Stimulated activated CD4-positive, alpha-beta T cell treated with anti-CD3 and anti-CD28 coated beads, Interleukin-4, amount 100 ng/mL, for 24 hours (primary cell): ENCODE measurements at regions not wholly inside any gene's neighbourhood (a gene's known extent, or its start where the extent isn't known, plus 50 kb on each side); places are given as distances from the start of the nearest gene placed in this dataset.
A peak's percentile ranks its signal among the peaks of the same experiment; 100 is the strongest.

Source experiments
- DNase-seq: peaks from one replicate; pipeline ENCODE4 v3.0.0-alpha.2; 2020

DNA sequence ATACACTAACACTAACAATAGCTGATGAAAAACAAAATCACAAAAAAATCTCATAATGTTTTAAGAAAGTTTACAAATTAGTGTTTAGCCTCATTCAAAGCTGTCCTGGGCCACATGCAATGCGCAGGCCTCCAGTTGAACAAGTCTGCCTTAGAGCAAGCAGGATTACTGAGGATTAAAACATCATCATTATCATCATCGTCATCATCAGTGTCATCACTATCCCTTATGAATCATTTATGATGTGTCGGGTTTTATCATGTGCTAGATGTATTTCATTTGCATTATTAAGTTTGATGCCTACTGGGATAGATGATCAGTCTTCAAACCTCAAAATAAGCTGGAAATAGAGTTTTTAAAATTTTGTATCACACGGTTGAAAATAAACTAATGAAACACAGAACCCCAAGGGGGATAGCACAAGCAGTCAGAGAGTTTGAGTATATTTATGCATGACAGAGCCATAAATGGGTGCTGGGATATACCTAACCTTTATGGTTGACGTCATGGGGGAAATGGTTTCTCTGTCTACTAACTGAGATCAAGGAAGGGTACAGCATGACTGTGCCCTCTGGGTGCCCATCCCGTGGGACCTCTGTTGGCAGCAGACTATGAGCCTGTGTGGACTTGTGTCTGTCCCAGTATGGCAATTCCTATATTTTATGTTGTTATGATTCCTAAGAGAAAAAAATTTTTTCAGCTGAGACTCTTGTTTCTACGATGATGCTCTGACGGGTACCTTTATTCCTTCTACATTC is 150.3 kb upstream of the ADRA1B start:
- DNase-seq: no peak

DNA sequence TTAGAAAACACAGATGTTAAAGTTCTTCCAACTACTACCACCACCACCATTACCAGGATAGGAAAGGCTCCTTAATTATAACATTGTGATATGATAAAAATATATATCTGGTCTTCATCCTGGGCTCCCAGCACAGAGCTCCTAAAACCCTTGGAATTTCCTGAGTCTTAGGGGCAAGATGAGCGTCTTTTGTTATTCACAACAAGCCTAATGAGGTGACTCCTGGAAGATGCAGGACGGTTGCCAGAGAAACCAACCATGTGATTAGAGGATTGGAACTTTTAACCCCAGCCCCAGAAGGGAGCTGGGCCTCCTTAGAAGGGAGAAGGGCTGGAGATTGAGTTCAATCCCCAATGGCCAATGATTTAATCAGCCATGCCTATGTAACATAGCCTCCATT is 148.0 kb upstream of the ADRA1B start:
- DNase-seq: no peak

DNA sequence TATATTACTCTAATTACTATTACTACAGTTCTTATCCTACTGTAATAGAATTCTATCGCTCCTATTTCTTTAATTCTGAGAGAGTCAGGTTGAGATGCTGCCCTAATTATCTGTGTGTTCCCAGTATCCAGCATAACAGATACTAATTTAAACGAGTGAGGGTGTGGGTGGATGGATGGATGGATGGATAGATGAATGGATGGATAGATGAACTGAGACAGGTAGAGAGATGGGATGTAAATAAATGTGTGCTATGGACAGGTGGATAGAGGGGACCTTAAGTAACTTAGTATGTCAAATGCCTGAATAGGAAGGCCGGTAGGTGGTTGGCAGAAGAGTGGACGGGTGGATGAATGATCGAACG is 143.6 kb upstream of the ADRA1B start:
- DNase-seq: no peak

DNA sequence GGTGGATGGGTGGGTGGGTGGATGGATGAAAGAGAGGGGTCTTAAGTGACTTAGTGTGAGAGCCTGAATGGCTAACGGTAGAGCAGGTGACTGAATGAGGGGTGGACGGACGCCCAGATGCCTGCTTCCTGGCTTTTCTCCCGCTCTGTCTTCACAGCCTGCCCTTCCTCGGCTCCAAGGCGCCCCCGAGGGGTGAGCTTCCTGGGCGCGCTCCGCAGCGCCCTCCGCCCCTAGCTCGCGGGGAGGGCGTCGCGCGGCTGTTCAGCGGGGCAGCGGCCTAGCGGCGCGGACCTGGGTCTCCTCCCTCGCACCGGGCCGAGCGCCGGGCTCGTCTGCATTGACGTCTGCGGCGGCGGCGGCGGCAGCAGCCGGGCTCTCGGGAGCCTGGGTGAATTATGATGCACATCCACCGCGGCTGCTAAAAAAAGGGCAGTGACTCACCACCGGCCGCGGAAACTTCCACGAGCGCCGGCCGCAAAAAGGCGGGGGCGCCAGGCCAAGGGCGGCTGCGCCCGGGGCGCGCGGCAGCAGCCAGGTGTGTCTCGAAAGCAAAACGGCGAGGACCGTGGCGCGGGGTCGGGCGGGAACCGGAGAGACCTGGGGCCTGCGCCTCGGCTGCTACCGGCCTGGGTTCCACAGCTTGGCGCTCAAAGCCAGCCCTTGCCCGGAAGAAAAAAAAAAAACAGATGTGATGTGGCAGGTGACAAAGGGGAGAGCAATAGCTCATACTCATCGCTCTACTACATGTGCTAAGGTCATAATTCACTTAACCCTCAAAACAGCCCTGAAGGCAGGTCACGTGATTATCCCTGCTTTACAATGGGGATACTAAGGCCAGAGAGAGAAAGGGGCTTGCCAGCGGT is 143.0 kb upstream of the ADRA1B start:
- DNase-seq: peak; percentile 84

DNA sequence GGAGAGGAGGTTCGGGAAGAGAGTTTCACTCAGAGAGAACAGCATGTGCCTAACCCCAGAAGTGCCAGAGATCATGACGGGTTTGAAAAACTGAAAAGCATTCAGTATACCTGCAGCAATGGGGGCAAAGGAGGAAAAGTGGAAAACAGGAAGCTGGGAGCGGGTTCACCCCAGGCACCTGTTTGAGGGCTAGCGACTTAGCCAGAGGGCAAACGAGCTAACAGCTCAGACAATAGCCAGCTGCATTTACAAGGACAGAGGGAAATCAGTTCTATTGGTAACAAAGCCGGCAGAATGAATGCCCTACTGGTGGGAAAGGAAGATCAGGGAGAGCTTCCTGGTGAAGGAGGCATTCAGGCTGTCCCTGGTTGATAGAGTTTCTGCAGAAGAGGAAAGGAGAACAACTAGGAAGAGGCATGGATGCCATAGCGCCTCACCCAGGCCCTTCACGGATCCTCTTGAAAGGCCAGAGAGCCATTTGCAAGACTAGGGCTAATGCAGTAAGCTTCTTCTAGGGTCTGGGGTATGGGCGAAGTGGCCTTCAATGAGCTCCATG is 141.7 kb upstream of the ADRA1B start:
- no peak for DNase-seq

DNA sequence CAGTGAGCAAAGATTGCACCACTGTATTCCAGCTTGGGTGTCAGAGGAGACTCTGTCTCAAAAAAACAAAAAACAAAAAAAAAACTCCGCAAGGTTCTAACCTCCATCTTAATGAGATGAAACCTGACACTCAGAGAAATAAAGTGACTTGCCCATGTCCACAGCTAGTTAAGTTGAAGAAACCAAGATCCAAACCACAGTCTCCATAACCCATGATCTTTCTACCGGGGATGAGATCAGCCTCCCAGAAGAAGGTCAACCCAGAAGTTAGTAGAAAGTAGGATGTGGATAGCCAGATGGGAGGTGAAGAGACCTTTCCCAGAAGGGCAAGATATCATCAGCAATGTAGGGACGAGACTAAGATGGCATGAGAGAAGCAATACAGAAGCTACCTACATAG is 140.4 kb upstream of the ADRA1B start:
- DNase-seq: no peak

DNA sequence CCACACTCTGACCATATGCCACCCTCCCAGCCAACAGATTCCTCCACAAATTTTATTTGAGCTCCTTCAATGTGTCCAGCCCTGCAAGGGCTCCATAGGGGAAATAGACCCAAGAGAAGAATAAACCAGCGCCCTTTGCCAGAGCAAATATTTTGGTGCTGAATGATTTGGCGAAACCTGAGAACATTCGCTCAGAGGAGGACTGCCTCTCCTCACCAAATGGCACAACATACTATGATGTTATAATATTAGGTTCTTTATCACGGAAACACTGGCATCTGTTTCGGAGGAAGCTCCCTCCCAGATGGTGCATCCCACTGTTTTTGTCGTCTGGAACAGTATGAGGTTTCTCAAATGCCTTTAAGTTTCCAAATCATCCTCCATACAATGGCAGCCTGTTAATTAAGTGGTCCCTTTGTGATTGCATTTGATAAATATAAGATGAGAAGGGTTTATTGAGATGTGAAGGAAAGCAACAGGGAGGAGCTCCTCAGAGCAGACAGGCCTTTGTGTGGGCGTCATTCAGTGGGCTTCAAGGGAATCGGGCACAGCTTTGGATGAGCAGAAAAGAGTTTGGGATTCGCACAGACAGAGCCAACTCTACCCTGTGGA is 139.1 kb upstream of the ADRA1B start:
- no peak for DNase-seq

DNA sequence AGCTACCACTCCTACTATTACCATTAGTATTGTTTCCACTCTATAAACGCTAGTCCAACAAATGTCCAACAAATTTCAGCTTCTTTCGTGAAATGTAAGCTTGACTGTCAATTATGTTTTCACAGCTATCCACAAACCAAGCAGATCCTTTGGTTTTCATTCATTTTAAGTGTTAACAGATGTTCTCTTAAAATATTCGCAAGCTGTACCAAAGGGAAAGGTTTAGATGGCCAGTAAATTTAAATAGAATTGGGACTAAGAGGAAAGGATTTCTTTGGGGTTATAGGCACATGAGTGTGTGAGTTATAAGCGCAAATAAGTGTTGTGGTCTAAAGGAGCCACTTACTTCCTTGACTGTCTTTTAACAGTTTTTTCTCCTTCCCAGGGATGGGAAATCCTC is 136.8 kb upstream of the ADRA1B start:
- no peak for DNase-seq

DNA sequence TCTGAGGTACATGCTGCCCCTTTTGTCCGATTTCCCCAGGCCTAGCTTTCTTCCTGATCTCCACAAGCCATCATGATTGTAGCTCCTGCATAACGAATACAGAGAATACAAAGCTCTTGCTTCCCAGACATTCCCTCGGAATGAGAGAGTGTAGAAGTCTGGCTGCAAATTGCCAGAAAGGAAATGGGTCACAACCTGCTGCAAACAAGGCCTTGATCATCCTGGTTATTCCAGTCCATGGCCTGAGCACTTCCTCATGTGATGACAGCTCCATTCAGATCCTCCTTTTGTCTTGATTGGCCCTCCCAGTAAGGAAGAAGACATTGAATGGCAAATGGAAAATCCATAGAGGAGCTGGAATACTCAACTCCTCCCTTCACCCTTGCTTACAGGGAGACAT is 136.0 kb upstream of the ADRA1B start:
- no peak for DNase-seq

DNA sequence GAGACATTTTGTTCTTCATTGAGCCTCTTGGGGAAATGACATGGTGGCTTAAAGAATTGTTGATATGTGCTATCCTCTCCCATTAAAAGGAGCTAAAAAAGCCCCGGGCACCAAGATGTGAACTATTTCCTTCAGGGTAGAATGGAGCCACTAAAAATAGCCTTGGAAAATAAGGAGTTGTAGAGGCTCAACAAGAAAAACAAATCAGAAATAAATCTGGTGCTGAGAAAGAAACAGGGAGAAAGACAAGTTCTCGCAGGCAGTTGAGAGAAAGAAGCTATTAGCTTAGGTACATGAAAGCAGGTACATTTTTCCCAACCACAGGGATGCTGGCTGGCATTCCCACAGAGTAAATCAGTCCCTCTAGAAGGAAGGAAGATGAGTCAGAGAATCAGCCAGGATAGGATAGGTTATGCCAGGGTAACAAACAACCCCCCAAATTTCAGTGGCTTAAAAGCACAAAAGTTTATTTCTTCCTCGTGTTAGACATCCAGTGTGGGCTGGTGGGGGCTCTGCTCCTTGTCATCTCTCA is 134.6 kb upstream of the ADRA1B start:
- no peak for DNase-seq

DNA sequence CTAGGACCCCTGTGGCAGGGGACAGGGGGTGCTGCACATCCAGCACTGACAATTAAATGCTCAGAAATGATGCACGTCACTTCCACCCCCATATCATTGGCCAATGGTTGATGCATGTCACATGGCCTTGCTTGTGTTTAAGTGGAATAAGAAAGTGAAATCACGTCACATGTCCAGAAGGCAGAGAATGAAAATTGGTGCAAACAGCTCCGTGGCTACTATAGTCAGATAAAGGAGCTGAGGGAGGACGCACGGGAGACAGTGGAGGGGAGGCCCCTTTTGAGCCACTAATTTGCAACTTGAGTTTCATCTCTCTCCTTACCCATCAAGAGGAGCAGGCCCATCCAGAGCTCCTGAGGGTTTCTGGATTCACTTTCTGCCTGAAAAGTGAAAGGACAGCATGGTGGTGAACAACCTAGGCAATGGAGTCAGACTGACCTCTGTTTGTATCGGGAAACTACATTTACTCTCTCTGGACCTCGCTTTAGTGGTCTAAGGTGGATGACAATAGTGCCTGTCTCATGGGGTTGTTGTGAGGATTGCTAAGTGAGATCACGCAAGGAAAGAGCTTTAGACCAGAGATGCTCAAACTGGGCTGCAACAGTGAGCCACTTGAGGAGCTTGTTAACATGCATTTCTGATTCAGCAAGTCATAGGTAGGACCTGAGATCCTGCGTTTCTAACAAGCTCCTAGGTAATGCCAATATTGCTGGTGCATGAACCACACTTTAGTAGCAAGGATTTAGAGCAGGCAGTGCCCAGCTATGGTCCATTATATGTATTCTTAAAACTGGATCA is 133.9 kb upstream of the ADRA1B start:
- DNase-seq: no peak

DNA sequence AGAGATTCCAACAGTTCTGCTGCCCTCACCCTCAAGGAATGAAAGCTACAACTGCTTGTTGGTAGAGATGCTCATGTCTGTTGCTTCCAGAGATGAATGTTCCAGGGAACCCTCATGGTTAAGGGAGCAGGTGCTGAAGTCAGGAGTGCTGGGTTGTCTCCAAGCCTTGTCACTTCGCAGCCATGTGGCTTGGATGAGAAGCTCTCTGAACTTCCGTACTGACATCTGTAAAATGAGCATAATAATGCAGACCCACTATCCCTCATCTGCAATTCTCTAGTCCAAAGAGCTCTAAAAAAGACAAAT is 133.3 kb upstream of the ADRA1B start:
- DNase-seq: no peak

DNA sequence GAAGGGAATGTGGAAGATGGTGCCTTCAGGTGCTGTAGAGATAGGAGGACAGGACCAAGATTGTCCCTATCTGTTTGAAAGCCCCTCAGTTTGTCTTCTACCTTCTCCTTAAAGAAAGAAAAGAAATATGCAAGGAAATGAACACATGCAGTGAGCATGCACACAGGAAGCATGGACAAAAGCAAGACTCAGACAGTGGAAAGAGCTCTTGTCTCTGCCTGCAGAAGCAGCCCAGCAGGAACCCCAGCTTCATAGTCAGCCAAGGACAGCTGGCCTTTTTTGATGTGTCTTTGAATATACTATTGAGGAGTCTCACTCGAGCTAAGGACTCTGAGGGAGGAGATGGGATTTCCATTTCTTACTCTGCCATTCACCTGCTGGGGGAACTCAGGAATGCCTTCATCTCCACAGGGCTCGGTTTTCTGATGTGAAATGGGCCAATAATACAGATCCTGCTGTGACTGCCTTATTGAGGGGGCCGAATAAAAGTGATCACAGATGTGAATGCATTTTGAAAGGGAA is 132.5 kb upstream of the ADRA1B start:
- DNase-seq: no peak

DNA sequence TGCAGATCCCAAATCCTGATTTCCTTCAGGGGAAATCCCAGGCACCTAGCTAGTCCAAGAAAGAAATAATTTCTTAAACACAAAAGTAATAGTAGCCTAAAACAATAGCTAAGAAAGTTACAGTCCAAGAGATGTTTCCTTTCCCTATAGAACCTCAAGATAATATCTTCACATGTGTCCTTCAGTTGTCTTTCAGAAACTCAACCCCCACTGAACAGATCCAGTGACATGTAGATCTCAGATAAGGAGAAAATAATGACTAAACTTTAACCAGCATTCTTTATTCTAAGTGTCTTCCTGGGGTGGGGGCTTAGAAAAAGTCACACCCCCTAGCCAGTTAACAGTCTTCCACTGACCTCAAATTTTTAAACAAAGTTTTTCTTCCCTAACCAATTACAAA is 131.3 kb upstream of the ADRA1B start:
- DNase-seq: no peak

DNA sequence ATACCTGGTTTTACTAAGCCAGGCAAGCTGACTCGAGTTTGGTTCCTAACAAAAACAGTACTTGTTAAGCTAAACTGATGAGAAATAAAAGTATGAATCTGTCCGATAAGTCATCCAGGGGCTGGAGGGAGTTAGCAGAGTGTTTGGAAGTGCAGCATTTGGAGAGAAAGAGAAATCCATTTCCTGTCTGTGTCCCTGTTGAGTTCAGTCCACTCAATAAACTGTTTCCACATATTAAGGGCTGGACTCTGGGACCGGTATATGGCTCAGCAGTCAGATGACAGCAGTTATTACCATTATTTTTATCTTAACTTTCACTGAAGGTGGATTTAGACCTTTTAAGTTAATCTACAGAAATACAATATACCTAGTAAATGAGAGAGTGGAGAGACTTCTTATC is 130.6 kb upstream of the ADRA1B start:
- DNase-seq: no peak

DNA sequence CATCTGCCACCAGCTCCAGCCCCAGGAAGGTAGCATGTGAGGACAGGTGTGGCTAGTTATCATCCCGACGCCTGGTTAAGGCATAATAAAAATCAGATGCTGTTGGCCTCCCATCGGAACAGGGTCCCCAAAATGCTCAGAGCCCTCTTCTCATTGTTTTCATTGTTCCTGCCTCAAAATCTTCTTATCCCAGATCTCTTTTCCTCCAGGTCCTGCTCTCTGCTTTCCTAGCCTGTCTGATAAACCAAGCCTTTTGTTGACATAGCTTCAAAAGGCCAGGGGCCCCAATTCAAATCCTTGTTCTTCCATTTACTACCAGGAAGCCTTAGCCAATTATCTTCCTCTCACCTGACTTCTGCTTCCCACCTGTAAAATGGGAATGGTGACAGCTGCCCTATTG is 130.1 kb upstream of the ADRA1B start:
- DNase-seq: no peak

DNA sequence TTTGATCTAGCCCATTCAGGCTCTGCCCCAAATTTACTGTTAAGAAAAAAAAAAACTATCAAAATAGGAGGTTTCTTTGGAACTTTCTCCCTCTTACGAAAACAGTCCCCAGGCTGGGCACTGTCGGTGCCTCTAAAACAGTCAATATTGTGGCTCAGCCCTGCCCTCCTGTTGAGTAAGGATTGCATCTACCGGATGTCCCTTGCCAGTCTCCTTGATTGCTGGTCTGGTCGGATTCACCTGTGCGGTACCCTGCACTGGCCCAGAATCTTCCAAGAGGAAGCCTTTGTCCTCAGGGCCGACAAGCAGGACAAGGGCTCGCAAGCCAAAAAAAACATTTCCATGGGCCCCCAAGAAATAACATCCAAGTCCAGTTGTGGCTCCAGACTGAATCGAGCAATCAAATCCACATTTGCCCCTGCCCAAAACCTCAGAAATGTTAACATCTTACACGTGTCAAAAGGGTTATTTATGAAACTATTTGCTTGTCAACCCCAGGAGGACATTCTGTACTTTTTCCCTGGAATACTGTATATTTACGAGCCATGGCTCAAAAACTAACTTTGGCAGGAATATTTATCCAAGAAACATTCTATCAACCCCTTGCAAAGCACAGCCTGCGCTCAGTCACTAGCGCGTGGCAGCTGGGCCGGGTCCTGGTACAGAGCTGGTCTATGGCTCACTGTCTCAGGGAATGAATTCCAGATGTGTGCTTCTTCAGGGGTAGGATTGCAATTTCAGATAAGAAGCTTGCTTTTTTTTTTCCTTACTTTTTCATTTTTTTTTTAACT is 129.2 kb upstream of the ADRA1B start:
- no peak for DNase-seq

DNA sequence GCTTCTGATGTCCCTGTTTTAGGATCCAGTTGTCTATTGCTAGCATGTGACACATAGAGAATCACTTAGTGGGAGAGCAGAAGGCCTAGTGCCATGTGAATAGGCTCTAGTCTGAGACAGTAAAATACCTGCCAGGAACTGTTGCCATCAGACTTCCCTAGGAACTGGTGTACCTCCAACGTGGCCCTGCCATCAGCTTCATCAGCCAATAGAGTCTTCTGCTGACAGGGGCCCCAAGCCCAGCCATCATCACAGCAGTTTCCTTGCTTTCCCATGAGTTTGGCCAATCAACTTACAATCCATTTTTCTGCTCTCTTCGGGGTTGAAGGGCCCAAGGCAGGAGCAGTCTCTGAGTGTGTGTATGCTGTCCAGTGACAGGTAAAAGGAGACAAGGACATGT is 128.4 kb upstream of the ADRA1B start:
- no peak for DNase-seq

DNA sequence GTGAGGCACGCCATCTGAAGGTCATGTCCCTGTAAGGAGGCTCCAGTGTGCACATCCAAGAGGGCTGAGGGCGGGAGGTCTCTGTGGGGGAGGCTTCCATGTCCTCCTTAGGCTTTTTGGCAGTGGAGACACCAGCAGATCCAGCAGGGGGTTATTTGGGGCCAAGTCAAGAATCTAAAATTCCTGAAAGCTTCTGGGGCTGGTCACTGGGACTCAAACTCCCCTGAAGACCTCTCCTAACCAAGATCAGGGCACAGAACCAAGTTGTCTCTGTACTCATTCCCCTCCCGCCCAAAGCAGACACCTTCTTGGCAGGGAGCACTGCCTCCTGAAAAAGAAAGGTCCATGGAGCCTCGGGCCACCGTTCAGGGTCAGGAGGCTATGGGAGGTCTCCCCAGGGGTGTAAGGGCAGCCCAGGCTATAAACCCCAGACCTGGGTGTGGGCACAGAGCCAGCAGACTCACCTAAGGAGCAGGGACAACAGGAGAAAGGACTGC is 127.4 kb upstream of the ADRA1B start:
- no peak for DNase-seq

DNA sequence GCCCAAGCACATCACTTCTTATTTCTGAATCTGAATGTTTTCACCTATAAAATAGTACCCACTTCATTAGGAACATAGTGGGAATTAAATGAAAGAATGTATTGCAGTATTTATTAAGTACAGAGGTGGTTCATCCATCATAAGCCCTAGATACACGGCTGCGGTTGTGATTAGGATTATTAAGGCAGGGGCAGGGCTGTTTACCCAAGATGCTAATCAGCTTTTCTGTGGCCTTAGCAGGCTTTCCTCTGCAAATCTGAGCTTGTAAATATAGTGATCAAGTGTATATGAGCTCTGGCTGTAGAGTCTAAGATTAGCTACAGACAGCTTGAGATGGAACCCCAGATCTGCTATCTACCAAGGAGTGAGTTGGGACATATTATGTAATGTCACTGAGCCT is 124.1 kb upstream of the ADRA1B start:
- DNase-seq: no peak

DNA sequence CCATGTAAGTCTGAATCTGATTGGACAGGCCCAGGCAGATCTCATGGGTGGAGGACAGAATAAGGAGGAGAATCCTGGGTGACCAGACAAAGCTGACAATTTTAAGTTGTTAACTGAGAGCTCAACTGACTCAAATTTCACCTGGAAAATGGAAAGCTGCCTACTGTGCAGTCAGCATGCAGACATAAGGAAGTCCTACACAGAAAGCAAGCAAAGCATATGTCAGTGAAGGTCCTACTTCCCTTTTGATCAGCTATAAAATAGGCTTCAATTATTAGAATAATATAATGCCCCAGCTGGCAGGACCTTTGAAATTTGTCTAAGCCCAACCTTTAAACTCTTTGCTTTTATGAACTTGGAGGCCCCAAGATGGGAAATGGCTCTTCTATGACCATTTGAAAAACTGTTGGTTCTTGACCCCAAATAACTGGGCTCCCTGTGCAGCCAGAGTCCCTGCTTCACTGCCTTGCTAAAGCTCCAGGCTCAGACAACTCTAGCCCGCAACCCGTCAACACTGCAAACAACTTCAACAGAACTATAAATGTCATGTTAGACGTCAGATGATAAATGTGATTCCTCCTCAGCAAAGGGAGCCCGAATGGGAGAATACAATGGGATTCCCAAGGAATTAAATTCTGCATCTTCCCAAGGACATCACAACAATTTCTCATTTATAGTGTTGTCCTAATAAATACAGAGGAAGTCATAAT is 118.9 kb upstream of the ADRA1B start:
- no peak for DNase-seq
